ENCODE measurements at regions not wholly inside any gene's neighbourhood (a gene's known extent, or its start where the extent isn't known, plus 50 kb on each side); places are given as distances from the start of the nearest gene placed in this dataset.

DNA sequence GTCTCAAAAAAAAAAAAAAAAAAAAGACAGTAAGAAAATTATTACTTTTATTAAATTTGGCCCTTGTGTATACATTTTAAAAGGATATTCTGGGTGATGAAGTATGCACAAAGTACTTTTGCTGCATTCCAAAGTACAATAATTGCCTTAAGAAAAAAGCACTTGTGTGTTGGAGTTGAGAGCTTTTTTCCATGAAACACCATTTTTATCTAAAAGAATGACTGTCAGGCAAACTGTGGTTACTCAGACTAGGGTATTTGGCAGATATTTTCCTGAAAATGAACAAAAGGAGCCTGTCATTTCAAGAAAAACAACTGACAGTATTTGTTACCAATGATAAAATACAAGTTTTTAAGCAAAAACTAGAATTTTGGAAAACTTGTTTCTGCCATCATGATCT, 84.3 kb upstream of the PTPN3 start:
- TF ChIP-seq POLR2A (IDR thresholded peaks at IDR 0.05): no peak
- TF ChIP-seq, protein P1, sequence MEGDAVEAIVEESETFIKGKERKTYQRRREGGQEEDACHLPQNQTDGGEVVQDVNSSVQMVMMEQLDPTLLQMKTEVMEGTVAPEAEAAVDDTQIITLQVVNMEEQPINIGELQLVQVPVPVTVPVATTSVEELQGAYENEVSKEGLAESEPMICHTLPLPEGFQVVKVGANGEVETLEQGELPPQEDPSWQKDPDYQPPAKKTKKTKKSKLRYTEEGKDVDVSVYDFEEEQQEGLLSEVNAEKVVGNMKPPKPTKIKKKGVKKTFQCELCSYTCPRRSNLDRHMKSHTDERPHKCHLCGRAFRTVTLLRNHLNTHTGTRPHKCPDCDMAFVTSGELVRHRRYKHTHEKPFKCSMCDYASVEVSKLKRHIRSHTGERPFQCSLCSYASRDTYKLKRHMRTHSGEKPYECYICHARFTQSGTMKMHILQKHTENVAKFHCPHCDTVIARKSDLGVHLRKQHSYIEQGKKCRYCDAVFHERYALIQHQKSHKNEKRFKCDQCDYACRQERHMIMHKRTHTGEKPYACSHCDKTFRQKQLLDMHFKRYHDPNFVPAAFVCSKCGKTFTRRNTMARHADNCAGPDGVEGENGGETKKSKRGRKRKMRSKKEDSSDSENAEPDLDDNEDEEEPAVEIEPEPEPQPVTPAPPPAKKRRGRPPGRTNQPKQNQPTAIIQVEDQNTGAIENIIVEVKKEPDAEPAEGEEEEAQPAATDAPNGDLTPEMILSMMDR (IDR thresholded peaks at IDR 0.05): no peak
- Histone ChIP-seq H3K27ac (no peak overlapping the region), H3K9me3 (no peaks in the 10 kb centered on the region), H3K36me3 (no peaks in the 10 kb centered on the region), H3K4me3 (no peak overlapping the region), H3K27me3 (no peaks in the 10 kb centered on the region), H3K4me1 (no peaks in the 10 kb centered on the region)
- intact Hi-C loops (cut with DNase I): no loop called here
- DNase-seq: no peak

DNA sequence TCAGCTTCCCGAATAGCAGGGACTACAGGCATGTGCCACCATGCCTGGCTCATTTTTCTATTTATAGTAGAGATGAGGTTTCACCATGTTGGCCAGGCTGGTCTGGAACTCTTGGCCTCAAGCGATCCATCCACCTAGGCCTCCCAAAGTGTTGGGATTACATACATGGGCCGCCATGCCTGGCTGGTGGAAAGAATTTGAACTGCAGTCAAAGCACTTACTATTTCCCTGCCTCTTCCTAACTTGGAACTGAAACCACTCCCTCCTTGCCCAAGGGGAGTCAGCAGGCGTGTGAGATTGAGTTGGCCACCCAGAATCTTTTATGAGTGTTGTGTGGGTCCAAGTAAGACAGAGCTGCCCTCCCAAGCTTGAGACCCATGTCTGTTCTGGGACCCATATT, 86.1 kb upstream of the PTPN3 start:
- no peak for DNase-seq
- 72 to 78% methylated on average over 4 of the region's 4 CpGs for WGBS, 2 donors
- Histone ChIP-seq H3K27me3 (no peaks in the 10 kb centered on the region), H3K36me3 (no peaks in the 10 kb centered on the region), H3K27ac (no peak overlapping the region), H3K9me3 (peaks cover 0 to 1% (median 0%) of the 10 kb centered on the region in 3 donors), H3K4me3 (no peak overlapping the region), H3K4me1 (no peaks in the 10 kb centered on the region)
- intact Hi-C loops (cut with DNase I): no loop called here
- no peak for TF ChIP-seq POLR2A (IDR thresholded peaks at IDR 0.05)
- TF ChIP-seq, protein P1 (IDR thresholded peaks at IDR 0.05): no peak

DNA sequence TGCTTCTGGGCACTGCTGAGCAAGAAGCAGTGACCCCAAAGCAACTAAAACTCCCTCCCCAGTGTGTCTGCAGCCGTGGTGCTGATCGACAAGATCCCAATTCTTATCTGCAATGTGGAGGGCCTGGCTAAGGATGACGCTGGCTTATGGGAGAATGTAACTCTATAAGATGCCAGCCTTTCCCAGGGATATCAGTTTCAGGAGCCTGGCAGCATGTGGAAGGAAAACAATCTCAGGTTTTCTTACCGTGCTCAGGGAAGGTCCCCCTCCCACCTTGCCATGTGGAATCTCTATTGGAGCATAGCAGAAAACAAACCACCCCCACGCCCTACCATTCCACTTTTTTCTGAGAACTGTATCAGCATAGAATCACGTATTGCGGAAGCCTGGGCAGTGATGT, 87.7 kb upstream of the PTPN3 start:
- TF ChIP-seq, protein P1 (IDR thresholded peaks at IDR 0.05): no peak
- TF ChIP-seq POLR2A (IDR thresholded peaks at IDR 0.05): no peak
- Histone ChIP-seq H3K4me3 (no peak overlapping the region), H3K9me3 (peaks cover 0 to 4% (median 0%) of the 10 kb centered on the region in 3 donors), H3K36me3 (no peaks in the 10 kb centered on the region), H3K27ac (no peak overlapping the region), H3K4me1 (no peaks in the 10 kb centered on the region), H3K27me3 (no peaks in the 10 kb centered on the region)
- DNase-seq: no peak
- WGBS, 2 donors: 66 to 84% methylated on average over 5 to 7 of the region's 7 CpGs
- intact Hi-C loops (cut with DNase I): no loop called here

DNA sequence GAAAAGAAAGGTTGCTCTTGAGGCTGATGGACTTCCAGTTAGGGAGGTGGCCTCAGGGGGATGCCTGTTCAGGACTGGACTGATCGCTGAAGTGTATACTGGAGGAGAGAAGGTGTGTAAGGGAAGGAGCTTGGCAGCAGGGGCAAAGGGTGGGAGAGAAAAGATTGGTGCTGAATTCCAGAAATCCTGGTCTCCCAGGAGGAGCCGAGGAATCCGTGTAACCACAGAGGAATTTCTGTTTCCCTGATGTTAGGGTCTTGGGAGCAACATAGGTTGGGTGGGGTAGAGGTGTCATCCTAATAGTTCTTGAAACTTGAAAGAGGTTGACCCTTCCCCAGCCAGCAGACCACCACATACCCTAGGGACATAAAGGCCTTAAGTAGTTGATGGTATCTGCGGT, 88.9 kb upstream of the PTPN3 start:
- Histone ChIP-seq H3K9me3 (peaks cover 0 to 4% (median 0%) of the 10 kb centered on the region in 3 donors), H3K36me3 (no peaks in the 10 kb centered on the region), H3K27me3 (no peaks in the 10 kb centered on the region), H3K27ac (no peak overlapping the region), H3K4me1 (no peaks in the 10 kb centered on the region), H3K4me3 (no peak overlapping the region)
- TF ChIP-seq, protein P1 (IDR thresholded peaks at IDR 0.05): no peak
- no peak for TF ChIP-seq POLR2A (IDR thresholded peaks at IDR 0.05)
- 88 to 93% methylated on average over 4 of the region's 4 CpGs for WGBS, 2 donors
- intact Hi-C loops (cut with DNase I): no loop called here
- no peak for DNase-seq

DNA sequence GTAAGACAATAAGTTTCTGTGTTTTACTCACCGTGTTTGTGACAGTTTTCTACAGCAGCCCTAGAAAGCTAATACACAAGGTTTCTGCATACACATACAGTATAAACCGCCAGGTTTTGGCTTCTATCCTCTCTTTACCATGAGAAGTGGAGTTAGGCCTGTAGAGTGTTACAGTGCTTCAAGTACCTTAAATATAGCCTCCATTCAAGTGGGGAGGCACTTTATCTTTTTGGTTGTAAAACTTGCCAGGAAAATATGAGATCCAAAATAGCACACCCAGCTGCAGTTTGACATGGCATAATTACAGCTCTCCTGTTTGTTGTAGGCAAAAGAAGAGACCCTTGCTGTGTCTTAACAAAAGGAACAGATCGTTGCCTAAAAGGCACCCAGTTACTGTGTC, 90.3 kb upstream of the PTPN3 start:
- no peaks in the 10 kb centered on the region for H3K4me1 ChIP-seq
- WGBS, 2 donors: 78 to 84% methylated on average over 3 of the region's 3 CpGs
- H3K27ac ChIP-seq: no peak overlapping the region
- H3K4me3 ChIP-seq: no peak overlapping the region
- TF ChIP-seq, protein P1 (IDR thresholded peaks at IDR 0.05): no peak
- TF ChIP-seq POLR2A (IDR thresholded peaks at IDR 0.05): no peak
- H3K36me3 ChIP-seq: no peaks in the 10 kb centered on the region
- intact Hi-C loops (cut with DNase I): no loop called here
- no peak for DNase-seq
- no peaks in the 10 kb centered on the region for H3K27me3 ChIP-seq
- H3K9me3 ChIP-seq: peaks cover 0 to 4% (median 0%) of the 10 kb centered on the region in 3 donors

Data from esophagus squamous epithelium (tissue), 5 donors.